Endothelial cell of umbilical vein (primary cell): ENCODE measurements at regions not wholly inside any gene's neighbourhood (a gene's known extent, or its start where the extent isn't known, plus 50 kb on each side); places are given as distances from the start of the nearest gene placed in this dataset.
"Not testable (repeated sequence)": the region's sequence is repeated elsewhere in the genome, so short reads cannot be mapped to it uniquely, and the experiment has no call there.

ENCODE experiments used
- BruUV-seq: library from RNA; stranded (reverse); fragments of 400-500 nt; replicated peaks from 2 replicates; lab custom pipeline; 2021; lab: Mats Ljungman, UMichigan
- CTCF ChIA-PET: fragments of 300-600, 350-600 bp; sonication (Branson Sonifier 250); formaldehyde crosslinking; loops from one replicate; lab custom pipeline; 2021; ENCODE audit warnings: antibody characterized with exemption, inconsistent platforms; lab: Charles Lee
- POLR2A ChIA-PET: fragments of 300-600, 350-600 bp; sonication (Branson Sonifier 250); formaldehyde crosslinking; loops from one replicate; lab custom pipeline; 2021; ENCODE audit warnings: antibody characterized with exemption, inconsistent platforms; lab: Charles Lee
- DNase-seq: peaks from one replicate; pipeline ENCODE4 v3.0.0-alpha.2; 2011; ENCODE audit warnings: low read depth, low spot score
- FAIRE-seq: peaks from 2 replicates; lab custom pipeline; 2011; peaks lifted over from hg19 to GRCh38; lab: Jason Lieb, UNC
- H2AFZ ChIP-seq: 2 replicates; pipeline ENCODE4 v1.6.0; 2012; ENCODE audit warnings: low read depth, low read length, control low read depth, inconsistent platforms
- H3K27ac ChIP-seq: 2 replicates; pipeline ENCODE4 v1.5.1; 2011; ENCODE audit warnings: low read depth, mild to moderate bottlenecking, control low read depth, low read length, moderate library complexity; ENCODE audit not compliant: insufficient read depth
- H3K27me3 ChIP-seq, 2 experiments: 2 replicates each; pipeline versions ENCODE4 v1.6.0 to v1.6.1; 2011; ENCODE audit warnings: low read length in 2 of 2, mixed read lengths in 1 of 2; ENCODE audit not compliant: control insufficient read depth in 2 of 2, insufficient read depth in 2 of 2
- H3K36me3 ChIP-seq, 2 experiments: 2 replicates in 1 of 2; 3 replicates in 1 of 2; pipeline ENCODE4 v1.5.1; 2011; ENCODE audit warnings: low read length in 2 of 2, mild to moderate bottlenecking in 1 of 2, moderate library complexity in 1 of 2; ENCODE audit not compliant: control insufficient read depth in 2 of 2, insufficient read depth in 2 of 2; ENCODE audit errors: extremely low read depth in 1 of 2
- H3K4me1 ChIP-seq: 3 replicates; pipeline ENCODE4 v1.5.1; 2011; ENCODE audit warnings: mild to moderate bottlenecking, low read length; ENCODE audit not compliant: control insufficient read depth, insufficient read depth; ENCODE audit errors: extremely low read depth
- H3K4me2 ChIP-seq: 2 replicates; pipeline ENCODE4 v1.6.1; 2011; ENCODE audit warnings: low read length, control low read depth, mixed read lengths; ENCODE audit not compliant: insufficient read depth
- H3K4me3 ChIP-seq, 3 experiments: fragments of 200-600 bp in 1 of 3; sonication (generic), shearing (Covaris generic) in 1 of 3; replicated peaks in 1 of 3; 2 replicates each; pipeline ENCODE4 v1.5.1; 2011 to 2016; ENCODE audit warnings: control low read depth in 3 of 3, low read length in 3 of 3, mild to moderate bottlenecking in 2 of 3, inconsistent platforms in 1 of 3, low read depth in 1 of 3, moderate library complexity in 1 of 3; ENCODE audit not compliant: insufficient read depth in 1 of 3
- H3K79me2 ChIP-seq: 2 replicates; pipeline ENCODE4 v1.6.0; 2012; ENCODE audit warnings: low read length, inconsistent platforms; ENCODE audit not compliant: control insufficient read depth, insufficient read depth
- H3K9ac ChIP-seq: replicated peaks from 2 replicates; pipeline ENCODE3; 2011; ENCODE audit warnings: low read length, control low read depth; ENCODE audit not compliant: insufficient read depth; ENCODE audit errors: extremely low read depth
- H3K9me1 ChIP-seq: replicated peaks from 3 replicates; pipeline ENCODE4 v1.6.0; 2011; ENCODE audit warnings: mild to moderate bottlenecking, low read length; ENCODE audit not compliant: control insufficient read depth, insufficient read depth; ENCODE audit errors: extremely low read depth
- H3K9me3 ChIP-seq: replicated peaks from 2 replicates; pipeline ENCODE4 v1.5.1; 2012; ENCODE audit warnings: low read length, inconsistent platforms; ENCODE audit not compliant: control insufficient read depth, insufficient read depth
- H4K20me1 ChIP-seq: replicated peaks from 2 replicates; pipeline ENCODE3; 2011; ENCODE audit warnings: mild to moderate bottlenecking, low read length; ENCODE audit not compliant: control insufficient read depth, insufficient read depth; ENCODE audit errors: extremely low read depth
- POLR2A ChIP-seq: IDR thresholded peaks from 2 replicates; pipeline ENCODE4 v1.6.1; 2012; ENCODE audit warnings: low read depth, mild to moderate bottlenecking, control low read depth, low read length
- dilution Hi-C: fragments of 300-500 bp; cut with MboI; formaldehyde crosslinking; loops from one replicate; pipeline ENCODE4 v1.15.0; 2019; ENCODE audit warnings: low sequenced_read_pairs; ENCODE audit not compliant: extremely low pct_ligation_motif_present
- intact Hi-C: fragments of 100-400 bp; cut with micrococcal nuclease; formaldehyde crosslinking; loops from one replicate; pipeline ENCODE4 v1.10.0; 2022

DNA sequence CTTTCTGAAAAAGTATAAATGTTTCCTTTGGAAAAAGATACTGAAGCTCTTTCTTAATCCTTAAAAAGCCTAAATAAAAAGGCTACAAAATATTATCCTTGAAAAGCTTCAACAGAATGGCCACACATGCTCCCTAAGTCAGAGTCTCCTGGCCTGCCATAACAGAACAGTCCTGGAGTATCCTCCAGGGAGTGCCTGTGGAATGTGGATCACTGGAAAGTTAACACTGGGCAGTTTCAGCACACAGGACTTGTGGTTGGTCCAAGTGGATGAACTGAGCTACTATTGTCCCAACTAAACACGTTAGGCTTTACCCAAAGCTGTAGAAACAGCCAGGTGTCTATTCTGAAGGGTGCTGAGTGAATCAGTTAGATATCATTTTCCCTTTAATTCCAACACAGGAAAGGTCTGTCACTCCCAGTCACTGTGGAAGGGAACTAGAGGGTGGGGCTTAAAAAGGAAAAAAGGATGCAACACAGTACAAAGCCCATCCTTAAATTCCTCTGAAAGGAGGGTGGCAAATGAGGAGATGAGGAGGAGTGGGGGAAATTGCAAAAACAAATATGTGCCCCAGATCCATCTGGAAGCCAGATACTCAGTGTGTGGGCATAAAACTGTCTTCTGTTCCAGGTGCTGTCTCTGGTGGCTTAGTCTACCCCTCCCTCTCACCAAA, 196.3 kb upstream of the SPAG17 start:
- intact Hi-C loops, result no loop called here
- no peak for TF ChIP-seq POLR2A
- H2AFZ ChIP-seq, result no peak overlapping the region
- dilution Hi-C loops, result no loop called here
- FAIRE-seq, result no peak
- BruUV-seq, result no TSS peak
- no peak overlapping the region for H3K27ac ChIP-seq
- H3K9ac ChIP-seq, result no peak overlapping the region
- no peaks in the 10 kb centered on the region for H4K20me1 ChIP-seq
- no peak overlapping the region for H3K4me2 ChIP-seq
- no peaks in the 10 kb centered on the region for H3K9me3 ChIP-seq
- H3K27me3 ChIP-seq, result no peaks in the 10 kb centered on the region
- POLR2A ChIA-PET, result no interaction called here
- H3K9me1 ChIP-seq, result no peaks in the 10 kb centered on the region
- no peaks in the 10 kb centered on the region for H3K79me2 ChIP-seq
- DNase-seq, result no peak
- no peaks in the 10 kb centered on the region for H3K36me3 ChIP-seq
- CTCF ChIA-PET, result no interaction called here
- H3K4me3 ChIP-seq, result no peak overlapping the region
- no peaks in the 10 kb centered on the region for H3K4me1 ChIP-seq

DNA sequence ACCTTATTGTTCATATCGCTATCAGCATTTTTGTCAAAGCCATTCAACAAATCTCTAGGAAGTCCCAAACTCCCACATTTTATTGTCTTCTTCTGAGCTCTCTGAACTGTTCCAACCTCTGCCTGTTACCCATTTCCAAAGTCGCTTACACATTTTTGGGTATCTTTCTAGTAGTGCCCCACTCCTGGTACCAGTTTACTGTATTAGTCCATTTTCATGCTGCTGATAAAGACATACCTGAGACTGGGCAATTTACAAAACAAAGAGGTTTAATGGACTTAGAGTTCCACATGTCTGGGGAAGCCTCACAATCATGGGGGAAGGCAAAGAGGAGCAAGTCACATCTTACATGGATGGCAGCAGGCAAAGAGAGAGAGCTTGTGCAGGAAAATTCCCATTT, 192.2 kb upstream of the SPAG17 start:
- POLR2A ChIA-PET, result not testable (repeated sequence)

More for the DNA sequence above, 192.2 kb upstream of the SPAG17 start:
- intact Hi-C loops, H2AFZ ChIP-seq, H3K27me3 ChIP-seq, dilution Hi-C loops, H3K79me2 ChIP-seq, H3K27ac ChIP-seq, H3K9me1 ChIP-seq, H4K20me1 ChIP-seq, FAIRE-seq, H3K4me3 ChIP-seq, H3K36me3 ChIP-seq, H3K9ac ChIP-seq, H3K9me3 ChIP-seq, H3K4me2 ChIP-seq, DNase-seq, BruUV-seq, H3K4me1 ChIP-seq: not testable (repeated sequence)
- CTCF ChIA-PET, result interaction anchor here (1.4 kb wide), 1 partner anchor 8 kb away, joined by 3 read pairs; no protein-coding TSS in a partner anchor
